Ectodermal cell (in vitro differentiated cells): ENCODE measurements at regions not wholly inside any gene's neighbourhood (a gene's known extent, or its start where the extent isn't known, plus 50 kb on each side); places are given as distances from the start of the nearest gene placed in this dataset.

Experiments used
- H3K27ac ChIP-seq: 2 replicates; pipeline ENCODE4 v1.7.0; 2013; ENCODE audit warnings: mild to moderate bottlenecking, low read depth, low read length; ENCODE audit not compliant: insufficient read depth, poor library complexity, severe bottlenecking
- H3K27me3 ChIP-seq: 2 replicates; pipeline ENCODE4 v1.7.0; 2013; ENCODE audit warnings: mild to moderate bottlenecking, low read length; ENCODE audit not compliant: insufficient read depth, control insufficient read depth, poor library complexity, severe bottlenecking
- H3K36me3 ChIP-seq: one replicate; pipeline ENCODE4 v1.7.0; 2013; ENCODE audit warnings: low read length; ENCODE audit not compliant: control insufficient read depth, insufficient read depth
- H3K4me1 ChIP-seq: one replicate; pipeline ENCODE4 v1.7.0; 2013; ENCODE audit warnings: low read length; ENCODE audit not compliant: control insufficient read depth, insufficient read depth
- H3K4me3 ChIP-seq: 2 replicates; pipeline ENCODE4 v1.7.0; 2013; ENCODE audit warnings: low read depth, low read length, control low read depth; ENCODE audit not compliant: insufficient read depth
- H3K9me3 ChIP-seq: 2 replicates; pipeline ENCODE4 v1.7.0; 2013; ENCODE audit warnings: mild to moderate bottlenecking, low read length, moderate library complexity; ENCODE audit not compliant: control insufficient read depth
- WGBS, 2 experiments: methylation state at CpG; one replicate each; pipeline ENCODE4 v1.1.7; 2013; ENCODE audit warnings: missing lambda C conversion rate in 2 of 2; 5-methylcytosine and 5-hydroxymethylcytosine counted together

DNA sequence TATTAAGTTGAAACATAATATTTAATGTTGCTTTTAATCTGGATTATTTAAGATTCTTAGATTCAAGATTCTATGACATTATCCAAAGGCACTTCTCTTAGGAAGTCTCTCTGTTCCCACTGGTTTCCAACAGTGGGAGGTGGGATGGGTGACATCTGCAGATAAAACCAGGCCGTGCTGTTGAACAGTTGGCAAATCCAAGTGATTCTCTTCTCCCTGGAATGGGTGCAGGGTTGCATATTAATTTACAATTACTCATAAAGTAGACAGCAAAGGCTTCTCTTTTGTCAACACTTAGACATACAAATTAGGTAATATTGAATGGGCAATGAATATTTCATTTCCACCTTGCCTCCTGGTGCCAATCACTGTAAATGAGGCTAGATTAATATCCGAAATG is 233.7 kb upstream of the IL12B start:
- Histone ChIP-seq H3K4me1 (no peaks in the 10 kb centered on the region), H3K27me3 (no peaks in the 10 kb centered on the region), H3K9me3 (no peaks in the 10 kb centered on the region), H3K36me3 (no peaks in the 10 kb centered on the region), H3K27ac (no peak overlapping the region), H3K4me3 (no peak overlapping the region)
- 90 to 97% methylated on average over 1 to 2 of the region's 2 CpGs for WGBS, 2 experiments

DNA sequence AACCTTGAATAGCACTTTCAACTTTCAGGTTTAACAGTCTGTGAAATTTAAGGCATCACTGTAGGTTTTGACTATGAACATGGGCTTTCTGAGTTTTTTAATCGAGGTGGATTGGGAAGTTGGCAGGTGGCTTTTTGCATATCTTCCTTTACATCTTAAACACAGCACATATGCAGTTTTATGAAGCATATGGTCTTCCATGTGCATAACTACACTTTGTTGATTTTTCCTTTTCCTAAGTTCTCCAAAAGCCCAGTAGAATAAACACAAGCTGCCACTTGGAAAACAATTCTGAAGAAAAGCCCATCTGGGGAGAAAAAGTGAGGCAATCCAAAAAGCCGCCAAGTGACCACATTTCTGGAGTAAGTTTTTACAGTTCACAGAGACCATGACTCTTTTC is 236.5 kb upstream of the IL12B start:
- no peaks in the 10 kb centered on the region for H3K4me1 ChIP-seq
- 87 to 93% methylated on average over 1 to 2 of the region's 2 CpGs for WGBS, 2 experiments

DNA sequence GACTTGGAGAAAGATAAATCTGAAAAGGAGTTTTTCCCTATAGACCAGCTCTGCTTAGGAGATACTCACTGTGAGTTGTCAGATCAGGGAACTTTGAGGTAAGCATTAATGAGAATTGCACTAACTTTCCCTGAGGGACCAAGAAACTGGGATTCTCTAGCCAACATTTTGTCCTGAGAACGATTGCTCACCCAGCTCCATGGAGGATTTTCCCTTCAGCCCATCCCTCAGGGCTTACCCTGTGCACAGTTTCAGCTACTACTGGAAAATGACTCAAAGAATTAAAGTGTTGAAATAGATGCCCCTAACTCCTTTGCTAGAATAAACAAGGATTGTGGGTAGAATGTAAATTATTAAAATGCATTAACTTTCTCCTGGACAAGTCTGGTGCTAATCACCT is 237.2 kb upstream of the IL12B start:
- no peak overlapping the region for H3K4me3 ChIP-seq
- no peaks in the 10 kb centered on the region for H3K36me3 ChIP-seq
- no peak overlapping the region for H3K27ac ChIP-seq
- no peaks in the 10 kb centered on the region for H3K4me1 ChIP-seq
- H3K9me3 ChIP-seq: no peaks in the 10 kb centered on the region
- no peaks in the 10 kb centered on the region for H3K27me3 ChIP-seq
- WGBS, 2 experiments: 93 to 94% methylated on average over 1 of the region's 1 CpG

More for the DNA sequence above, 236.5 kb upstream of the IL12B start:
- H3K9me3 ChIP-seq: no peaks in the 10 kb centered on the region
- H3K36me3 ChIP-seq: no peaks in the 10 kb centered on the region
- no peaks in the 10 kb centered on the region for H3K27me3 ChIP-seq
- no peak overlapping the region for H3K27ac ChIP-seq
- H3K4me3 ChIP-seq: no peak overlapping the region

DNA sequence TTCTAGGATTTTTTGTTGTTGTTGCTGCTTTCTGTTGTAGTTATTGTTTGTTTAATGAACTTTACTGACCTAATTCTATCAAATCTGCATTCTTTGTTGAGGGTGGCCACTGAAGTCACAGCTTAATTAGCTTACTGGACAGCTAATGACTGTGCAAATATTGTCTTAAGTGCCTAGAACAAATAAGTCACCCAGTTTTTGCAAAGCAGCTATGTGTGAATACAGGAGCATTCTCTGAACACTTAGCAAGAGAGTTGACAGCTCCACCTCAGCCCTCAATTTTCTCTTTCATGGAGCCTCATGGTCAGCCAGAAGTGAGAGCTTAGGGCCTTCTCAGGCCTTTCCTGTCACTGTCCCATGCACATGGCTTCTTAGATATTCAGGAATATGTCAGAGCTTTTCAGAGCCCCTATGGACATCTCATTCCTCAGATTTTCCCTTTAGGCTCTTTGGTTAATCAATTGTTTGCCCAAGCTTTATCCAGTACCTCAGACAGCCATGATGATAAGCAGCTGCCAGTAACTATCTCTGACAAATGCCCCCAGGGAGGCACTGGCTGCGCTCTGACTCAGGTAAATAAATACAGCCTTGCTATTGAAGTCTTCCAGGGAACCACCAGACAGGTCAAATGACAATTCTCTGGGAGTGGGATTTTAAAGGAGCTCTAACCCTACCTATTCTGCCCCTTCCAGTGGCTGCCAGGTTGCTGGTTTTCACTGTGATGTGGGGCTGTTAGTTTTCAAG is 241.4 kb upstream of the IL12B start:
- WGBS, 2 experiments: 62 to 69% methylated on average over 1 of the region's 1 CpG
- H3K27me3 ChIP-seq: no peaks in the 10 kb centered on the region
- no peak overlapping the region for H3K4me3 ChIP-seq
- no peaks in the 10 kb centered on the region for H3K9me3 ChIP-seq
- no peaks in the 10 kb centered on the region for H3K36me3 ChIP-seq
- H3K4me1 ChIP-seq: no peaks in the 10 kb centered on the region
- H3K27ac ChIP-seq: no peak overlapping the region

DNA sequence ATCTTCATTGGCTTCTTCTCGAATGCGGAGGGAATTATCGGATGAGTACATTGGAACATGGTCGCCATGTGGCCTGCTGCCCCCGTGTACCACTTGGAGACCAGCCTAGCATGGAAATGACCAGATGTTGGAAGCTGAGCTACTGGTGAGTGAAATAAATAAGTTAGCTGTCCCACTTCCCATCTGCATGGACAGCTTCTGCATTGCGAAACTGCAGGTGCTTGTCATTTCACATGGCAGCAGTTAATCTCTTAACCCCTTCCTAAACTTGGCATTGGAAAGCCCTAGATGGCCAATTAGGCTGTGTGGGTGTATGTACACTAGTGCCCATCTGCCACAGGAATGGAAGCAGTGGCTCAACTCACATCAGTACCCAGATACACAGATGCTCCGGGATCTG is 246.6 kb upstream of the IL12B start:
- 95% methylated on average over 7 of the region's 7 CpGs for WGBS, 2 experiments
- Histone ChIP-seq H3K36me3 (no peaks in the 10 kb centered on the region), H3K27ac (no peak overlapping the region), H3K4me3 (no peak overlapping the region), H3K9me3 (no peaks in the 10 kb centered on the region), H3K27me3 (no peaks in the 10 kb centered on the region), H3K4me1 (no peaks in the 10 kb centered on the region)

DNA sequence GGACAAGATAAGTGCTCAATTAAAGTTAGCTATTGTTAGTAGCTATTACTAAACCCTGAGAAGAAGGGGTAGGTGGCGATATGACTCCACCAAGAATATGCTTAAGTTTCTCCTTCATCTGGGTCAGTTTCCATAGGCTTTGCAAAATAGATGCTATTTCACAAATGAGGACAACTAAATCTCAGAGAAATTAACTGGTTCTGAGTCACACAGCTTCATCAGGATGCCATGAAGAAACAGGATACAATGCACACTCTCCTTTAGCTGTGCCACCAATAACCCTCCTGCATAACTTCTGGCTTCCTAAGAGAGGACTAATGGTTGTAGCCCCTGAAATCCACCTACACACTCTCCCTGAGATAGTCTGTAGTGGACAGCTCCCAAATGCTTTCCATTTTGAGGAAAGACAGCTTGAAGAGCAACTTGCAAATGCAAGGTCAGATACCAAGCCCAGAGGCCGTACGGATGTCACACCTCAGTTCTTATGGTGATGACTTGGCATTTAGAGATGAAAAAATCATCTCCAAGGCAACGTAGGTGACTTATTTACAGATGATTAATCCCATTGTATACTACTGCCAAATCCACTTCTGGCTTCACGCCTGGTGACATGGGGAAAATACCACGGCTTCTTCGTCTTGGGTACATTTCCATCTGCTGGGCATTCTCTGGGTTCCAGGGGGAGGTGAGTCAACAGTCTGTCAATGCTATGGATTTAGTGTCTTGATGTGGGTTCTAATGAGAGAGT is 251.4 kb upstream of the IL12B start:
- Histone ChIP-seq H3K36me3 (no peaks in the 10 kb centered on the region), H3K27me3 (no peaks in the 10 kb centered on the region), H3K4me3 (no peak overlapping the region), H3K4me1 (no peaks in the 10 kb centered on the region), H3K9me3 (no peaks in the 10 kb centered on the region), H3K27ac (no peak overlapping the region)
- WGBS, 2 experiments: 89 to 90% methylated on average over 7 of the region's 7 CpGs

DNA sequence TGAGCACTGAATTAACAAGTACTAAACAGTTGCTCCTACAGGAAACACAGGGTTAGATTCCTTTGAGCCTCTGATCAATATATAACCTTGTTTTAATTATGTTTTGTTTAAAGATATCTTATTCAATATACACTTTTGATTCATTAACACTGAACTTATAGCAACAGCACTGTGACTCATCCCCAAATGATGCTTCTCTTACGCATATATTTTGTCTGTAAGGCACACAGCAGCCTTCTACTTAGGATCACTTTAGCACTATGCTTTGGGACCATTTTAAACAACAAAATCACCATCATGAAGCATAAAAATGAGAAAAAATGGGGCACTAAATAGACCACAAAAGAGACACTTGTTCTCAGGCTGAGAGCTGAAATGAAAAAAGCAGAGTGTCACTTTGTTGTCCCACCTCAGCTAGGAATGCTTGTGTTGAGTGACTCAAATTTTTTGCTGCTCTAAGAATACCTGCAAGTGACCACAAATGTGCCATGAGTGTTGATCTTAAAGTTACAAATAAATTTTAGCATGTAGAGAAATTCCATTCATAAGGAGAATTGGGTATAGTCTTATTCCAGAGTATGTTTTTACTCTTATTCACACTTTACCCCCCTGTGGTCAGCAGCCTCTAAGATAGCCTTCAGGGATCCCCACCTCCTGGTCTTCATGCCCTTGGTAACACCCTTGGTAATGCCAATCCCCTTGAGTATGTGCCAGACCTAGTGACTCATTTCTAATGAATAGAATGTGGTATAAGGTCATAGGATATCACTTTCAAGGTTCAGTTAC is 252.7 kb upstream of the IL12B start:
- Histone ChIP-seq H3K4me3 (no peak overlapping the region), H3K9me3 (no peaks in the 10 kb centered on the region), H3K4me1 (no peaks in the 10 kb centered on the region), H3K36me3 (no peaks in the 10 kb centered on the region), H3K27ac (no peak overlapping the region), H3K27me3 (no peaks in the 10 kb centered on the region)
- WGBS, 2 experiments: 92 to 95% methylated on average over 1 of the region's 1 CpG

DNA sequence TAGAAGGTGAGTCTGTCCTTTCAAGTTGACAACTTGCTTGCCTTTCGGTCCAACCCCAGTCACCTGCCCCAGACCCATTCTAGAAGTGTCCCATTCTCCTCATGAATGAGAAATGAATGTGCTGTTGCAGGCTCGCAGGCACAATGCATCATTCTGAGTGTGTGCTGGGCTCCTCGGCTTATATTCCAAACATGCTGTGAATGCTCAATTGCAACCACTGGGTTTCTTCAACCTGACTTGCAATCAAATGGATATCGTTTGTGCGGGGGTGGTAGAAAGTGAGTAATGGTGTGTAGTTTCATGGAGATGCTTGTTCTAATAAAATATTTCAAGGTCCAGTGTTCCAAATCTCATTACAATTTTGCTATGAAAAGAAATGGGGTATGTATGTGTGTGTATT is 256.6 kb upstream of the IL12B start:
- no peak overlapping the region for H3K27ac ChIP-seq
- no peak overlapping the region for H3K4me3 ChIP-seq
- no peaks in the 10 kb centered on the region for H3K27me3 ChIP-seq
- WGBS, 2 experiments: 92 to 93% methylated on average over 5 of the region's 5 CpGs
- H3K4me1 ChIP-seq: no peaks in the 10 kb centered on the region
- H3K36me3 ChIP-seq: no peaks in the 10 kb centered on the region
- H3K9me3 ChIP-seq: no peaks in the 10 kb centered on the region

DNA sequence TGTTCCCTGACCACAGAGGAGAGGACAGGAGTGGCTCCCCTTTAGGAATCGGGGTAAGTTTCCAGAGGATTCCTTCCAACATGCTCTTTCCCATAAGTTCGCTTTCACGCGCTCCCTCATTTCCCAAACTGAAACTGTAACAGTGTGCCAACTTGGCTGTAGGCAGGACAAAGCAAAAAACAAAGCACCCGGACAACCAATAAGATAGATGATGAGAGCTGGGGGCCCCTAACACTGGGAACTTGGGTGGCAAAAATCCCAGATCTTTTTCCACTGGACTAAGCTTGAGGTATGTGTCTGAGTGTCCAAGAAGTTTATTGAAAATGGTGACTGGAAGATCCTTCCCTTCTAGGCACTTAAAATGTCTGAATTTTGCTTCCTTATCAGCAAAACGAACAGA is 258.7 kb upstream of the IL12B start:
- no peak overlapping the region for H3K27ac ChIP-seq
- no peaks in the 10 kb centered on the region for H3K4me1 ChIP-seq
- no peaks in the 10 kb centered on the region for H3K36me3 ChIP-seq
- H3K27me3 ChIP-seq: no peaks in the 10 kb centered on the region
- H3K9me3 ChIP-seq: no peaks in the 10 kb centered on the region
- no peak overlapping the region for H3K4me3 ChIP-seq
- 95 to 97% methylated on average over 5 to 6 of the region's 6 CpGs for WGBS, 2 experiments

DNA sequence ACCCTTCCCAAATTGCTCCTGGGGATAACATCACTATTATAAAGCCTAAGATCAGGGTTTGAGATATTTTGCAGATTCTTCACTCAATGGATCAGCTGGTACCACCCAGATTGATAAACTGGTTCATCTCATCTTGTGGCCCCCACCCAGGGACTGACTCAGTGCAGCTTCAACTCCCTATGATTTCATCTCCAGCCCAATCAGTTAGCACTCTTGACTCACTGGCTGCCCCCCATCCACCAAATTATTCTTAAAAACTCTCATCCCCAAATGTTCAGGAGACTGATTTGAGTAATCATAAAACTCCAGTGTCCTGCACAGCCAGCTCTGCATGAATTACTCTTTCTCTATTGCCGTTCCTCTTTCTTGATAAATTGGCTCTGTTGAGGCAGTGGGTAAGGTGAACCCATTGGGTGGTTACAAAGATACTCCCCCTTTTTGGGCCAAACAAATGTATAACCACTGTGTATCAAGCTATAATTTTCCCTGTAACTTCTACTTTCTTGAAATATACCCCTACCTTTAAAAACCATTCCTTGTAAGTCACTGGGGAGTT is 263.3 kb upstream of the IL12B start:
- 33 to 48% methylated on average over 1 of the region's 1 CpG for whole genome bisulfite sequencing, 2 experiments
- Histone ChIP-seq H3K9me3 (no peaks in the 10 kb centered on the region), H3K27ac (no peak overlapping the region), H3K4me3 (no peak overlapping the region), H3K4me1 (no peaks in the 10 kb centered on the region), H3K27me3 (no peaks in the 10 kb centered on the region), H3K36me3 (no peaks in the 10 kb centered on the region)
